ENCODE measurements at regions not wholly inside any gene's neighbourhood (a gene's known extent, or its start where the extent isn't known, plus 50 kb on each side); places are given as distances from the start of the nearest gene placed in this dataset.

DNA sequence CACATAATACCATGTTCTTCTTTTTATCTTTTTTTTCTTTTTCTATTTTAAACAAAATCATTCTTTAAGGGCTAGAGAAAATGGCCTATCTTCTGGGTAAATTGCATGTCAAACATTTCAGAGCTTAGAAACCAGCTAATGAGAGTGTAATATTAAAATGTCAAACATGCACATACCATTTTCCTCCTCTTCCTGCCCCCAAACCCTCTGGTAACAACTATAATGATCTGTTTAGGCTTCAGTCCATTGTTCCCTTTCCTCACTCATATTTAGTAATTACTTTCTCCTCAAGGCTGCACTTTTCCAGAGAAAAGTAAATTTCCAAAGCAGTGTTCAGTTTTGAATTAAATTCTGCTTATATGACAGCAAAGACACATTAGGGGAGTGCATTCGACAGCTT lies 224.3 kb upstream of the ROBO2 start:
- H3K4me3 ChIP-seq: no peak overlapping the region
- no peaks in the 10 kb centered on the region for H3K27me3 ChIP-seq
- no peaks in the 10 kb centered on the region for H3K36me3 ChIP-seq
- intact Hi-C loops (cut with DNase I): no loop called here
- H3K4me1 ChIP-seq: no peaks in the 10 kb centered on the region
- DNase-seq: no peak
- no peaks in the 10 kb centered on the region for H3K9me3 ChIP-seq
- no peak overlapping the region for H3K27ac ChIP-seq
- TF ChIP-seq, protein P1, sequence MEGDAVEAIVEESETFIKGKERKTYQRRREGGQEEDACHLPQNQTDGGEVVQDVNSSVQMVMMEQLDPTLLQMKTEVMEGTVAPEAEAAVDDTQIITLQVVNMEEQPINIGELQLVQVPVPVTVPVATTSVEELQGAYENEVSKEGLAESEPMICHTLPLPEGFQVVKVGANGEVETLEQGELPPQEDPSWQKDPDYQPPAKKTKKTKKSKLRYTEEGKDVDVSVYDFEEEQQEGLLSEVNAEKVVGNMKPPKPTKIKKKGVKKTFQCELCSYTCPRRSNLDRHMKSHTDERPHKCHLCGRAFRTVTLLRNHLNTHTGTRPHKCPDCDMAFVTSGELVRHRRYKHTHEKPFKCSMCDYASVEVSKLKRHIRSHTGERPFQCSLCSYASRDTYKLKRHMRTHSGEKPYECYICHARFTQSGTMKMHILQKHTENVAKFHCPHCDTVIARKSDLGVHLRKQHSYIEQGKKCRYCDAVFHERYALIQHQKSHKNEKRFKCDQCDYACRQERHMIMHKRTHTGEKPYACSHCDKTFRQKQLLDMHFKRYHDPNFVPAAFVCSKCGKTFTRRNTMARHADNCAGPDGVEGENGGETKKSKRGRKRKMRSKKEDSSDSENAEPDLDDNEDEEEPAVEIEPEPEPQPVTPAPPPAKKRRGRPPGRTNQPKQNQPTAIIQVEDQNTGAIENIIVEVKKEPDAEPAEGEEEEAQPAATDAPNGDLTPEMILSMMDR (IDR thresholded peaks at IDR 0.05): no peak
- no peak overlapping the region for H3K9ac ChIP-seq (ENCODE audit: low read depth in 2 of 2, low read length in 2 of 2)

DNA sequence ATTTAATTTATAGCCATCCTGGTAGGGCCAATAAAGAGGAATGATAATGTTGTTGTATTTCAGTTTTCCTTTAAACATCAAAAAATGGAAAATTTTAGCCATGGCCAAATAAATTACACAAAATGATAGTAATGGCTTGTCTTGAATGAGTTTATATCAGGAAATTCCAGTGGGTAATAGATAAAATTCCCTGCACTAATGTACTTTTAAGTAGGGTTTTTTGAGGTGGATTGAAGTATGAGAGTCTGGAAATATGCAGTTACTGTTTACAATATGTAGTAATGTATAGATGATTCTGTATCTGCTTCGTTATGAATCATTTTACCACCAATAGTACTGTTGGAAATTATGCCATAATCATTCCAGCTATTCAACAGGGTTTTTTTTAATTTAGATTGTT lies 219.4 kb upstream of the ROBO2 start:
- Histone ChIP-seq H3K27ac (no peak overlapping the region), H3K27me3 (no peaks in the 10 kb centered on the region), H3K4me3 (no peak overlapping the region), H3K9ac (ENCODE audit: low read depth in 2 of 2, low read length in 2 of 2) (no peak overlapping the region), H3K36me3 (no peaks in the 10 kb centered on the region), H3K9me3 (no peaks in the 10 kb centered on the region), H3K4me1 (no peaks in the 10 kb centered on the region)
- no peak for DNase-seq
- TF ChIP-seq, protein P1 (IDR thresholded peaks at IDR 0.05): no peak
- intact Hi-C loops (cut with DNase I): no loop called here

DNA sequence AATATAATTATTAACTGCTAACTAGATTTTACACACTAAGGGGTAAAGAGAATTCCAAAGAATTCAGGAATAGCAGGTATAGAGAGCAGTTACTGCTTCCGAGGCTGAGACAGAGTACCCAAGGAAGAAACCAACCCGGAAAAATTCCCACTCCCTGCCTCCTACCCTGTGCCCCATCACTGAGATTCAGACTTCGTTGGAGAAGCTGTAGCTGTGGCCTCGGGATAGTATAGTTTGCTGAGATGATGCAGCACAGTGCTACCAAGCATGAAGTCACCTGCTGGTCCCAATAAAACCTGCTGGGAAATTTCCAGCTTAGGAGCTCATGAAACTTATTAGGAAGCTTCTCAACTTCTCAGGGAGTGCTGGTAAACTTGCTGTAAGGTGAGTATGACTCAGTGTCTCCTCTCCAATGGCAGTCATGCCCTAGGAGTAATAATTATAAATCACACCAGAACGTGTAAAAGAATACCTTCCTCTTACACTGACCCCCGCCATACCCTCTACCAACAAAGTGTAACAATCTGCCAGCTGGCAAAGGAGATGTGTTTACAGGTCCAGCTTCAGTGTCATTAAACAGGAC lies 215.2 kb upstream of the ROBO2 start:
- Histone ChIP-seq H3K4me1 (peaks cover 5% of the 10 kb centered on the region), H3K27ac (no peak overlapping the region), H3K9me3 (no peaks in the 10 kb centered on the region), H3K9ac (ENCODE audit: low read depth in 2 of 2, low read length in 2 of 2) (no peak overlapping the region), H3K4me3 (no peak overlapping the region), H3K27me3 (no peaks in the 10 kb centered on the region), H3K36me3 (no peaks in the 10 kb centered on the region)
- no peak for DNase-seq
- TF ChIP-seq, protein P1 (IDR thresholded peaks at IDR 0.05): no peak
- intact Hi-C loops (cut with DNase I): no loop called here

DNA sequence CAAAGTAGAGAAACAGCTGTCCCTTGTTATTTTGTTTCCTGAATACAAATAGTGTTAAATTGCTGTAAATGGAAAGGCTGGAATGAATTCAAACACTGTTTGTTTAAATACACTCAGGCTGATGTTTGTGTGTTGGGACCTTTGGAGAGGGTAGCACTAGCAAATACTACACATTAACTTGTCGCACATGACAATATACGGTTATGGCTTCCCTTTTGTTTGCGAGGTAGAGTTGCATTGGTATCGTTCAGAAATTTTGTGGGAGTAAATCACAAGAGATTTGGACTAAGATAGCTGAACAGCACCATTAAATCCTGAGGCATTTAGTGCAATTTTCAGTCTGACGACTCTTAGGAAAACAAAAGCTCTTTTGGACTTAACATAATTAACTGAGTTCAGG lies 213.0 kb upstream of the ROBO2 start:
- H3K36me3 ChIP-seq: no peaks in the 10 kb centered on the region
- no peaks in the 10 kb centered on the region for H3K27me3 ChIP-seq
- TF ChIP-seq, protein P1 (IDR thresholded peaks at IDR 0.05): no peak
- peaks cover 5% of the 10 kb centered on the region for H3K4me1 ChIP-seq
- DNase-seq: no peak
- intact Hi-C loops (cut with DNase I): no loop called here
- H3K9me3 ChIP-seq: no peaks in the 10 kb centered on the region
- no peak overlapping the region for H3K27ac ChIP-seq
- H3K4me3 ChIP-seq: no peak overlapping the region
- H3K9ac ChIP-seq (ENCODE audit: low read depth in 2 of 2, low read length in 2 of 2): no peak overlapping the region

DNA sequence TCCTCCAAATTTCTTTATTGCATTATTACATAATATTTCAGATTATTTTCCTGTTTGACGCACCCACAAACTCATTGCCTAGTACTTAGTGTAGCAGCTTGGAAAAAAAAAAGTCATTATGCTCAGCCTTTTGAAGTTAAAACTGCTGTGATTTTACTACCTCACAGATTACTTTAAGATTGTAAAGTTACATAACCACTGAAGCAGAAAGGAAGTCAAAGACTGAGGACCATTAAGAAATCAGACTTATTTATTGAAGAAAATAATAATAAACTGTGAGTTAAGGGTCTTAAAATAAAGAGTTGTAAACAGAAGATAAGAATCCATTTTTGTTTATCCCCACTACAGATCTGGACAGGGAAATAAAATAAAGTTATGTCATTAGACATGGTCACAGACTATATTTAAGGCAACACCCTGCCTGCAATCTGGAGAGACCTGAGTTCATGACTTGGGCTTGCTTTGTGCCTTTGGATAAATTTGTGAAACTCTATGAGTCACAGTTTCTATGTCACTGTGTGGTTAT lies 212.1 kb upstream of the ROBO2 start:
- Histone ChIP-seq H3K27me3 (no peaks in the 10 kb centered on the region), H3K9ac (ENCODE audit: low read depth in 2 of 2, low read length in 2 of 2) (no peak overlapping the region), H3K36me3 (no peaks in the 10 kb centered on the region), H3K4me1 (peaks cover 5% of the 10 kb centered on the region), H3K4me3 (no peak overlapping the region), H3K9me3 (no peaks in the 10 kb centered on the region), H3K27ac (no peak overlapping the region)
- intact Hi-C loops (cut with DNase I): no loop called here
- TF ChIP-seq, protein P1 (IDR thresholded peaks at IDR 0.05): no peak
- no peak for DNase-seq

All from colonic mucosa (tissue), 4 donors.